Heart right ventricle (tissue), 16 donors: ENCODE measurements at regions not wholly inside any gene's neighbourhood (a gene's known extent, or its start where the extent isn't known, plus 50 kb on each side); places are given as distances from the start of the nearest gene placed in this dataset.

Experiments
- ATAC-seq, 8 donors: fragments of 200-7000 bp; cut with Tn5 transposase; one replicate each; pipeline ENCODE4 v1.9.1; 2020; ENCODE audit warnings: mild to moderate bottlenecking in 8 of 8, moderate library complexity in 8 of 8, moderate number of reproducible peaks in 1 of 8
- DNase-seq, 2 donors: peaks; one replicate each; pipeline ENCODE4 v3.0.0-alpha.2; 2020
- H3K27ac ChIP-seq, 10 donors: fragments of 200-600 bp; sonication (generic) in 2 of 10; one replicate each; pipeline versions ENCODE4 v1.5.0 to v1.8.0; 2020 to 2022; ENCODE audit warnings: mild to moderate bottlenecking in 3 of 10
- H3K27me3 ChIP-seq, 7 donors: fragments of 200-600 bp; one replicate each; pipeline ENCODE4 v1.8.0; 2021 to 2022; ENCODE audit warnings: mild to moderate bottlenecking in 2 of 7
- H3K36me3 ChIP-seq, 9 donors: fragments of 200-600 bp; sonication (generic) in 1 of 9; one replicate each; pipeline versions ENCODE4 v1.5.0 to v1.8.0; 2020 to 2022; ENCODE audit warnings: mild to moderate bottlenecking in 2 of 9
- H3K4me1 ChIP-seq, 9 donors: fragments of 200-600 bp; sonication (generic) in 1 of 9; one replicate each; pipeline versions ENCODE4 v1.5.0 to v1.8.0; 2020 to 2022; ENCODE audit warnings: mild to moderate bottlenecking in 4 of 9
- H3K4me3 ChIP-seq, 10 donors: fragments of 200-600 bp; sonication (generic) in 2 of 10; one replicate each; pipeline versions ENCODE4 v1.5.0 to v1.8.0; 2020 to 2022; ENCODE audit warnings: mild to moderate bottlenecking in 7 of 10, moderate library complexity in 2 of 10
- H3K9me3 ChIP-seq, 11 donors: fragments of 200-600 bp in 10 of 11; sonication (generic) in 2 of 11; one replicate each; pipeline versions ENCODE4 v1.5.0 to v1.8.0; 2013 to 2022; ENCODE audit warnings: mild to moderate bottlenecking in 2 of 11, control low read depth in 1 of 11, moderate library complexity in 1 of 11
- CTCF ChIP-seq, 9 donors: fragments of 200-600 bp; sonication (generic) in 2 of 9; IDR thresholded peaks; one replicate each; pipeline versions ENCODE4 v1.5.0 to v1.8.0; 2021 to 2022; ENCODE audit warnings: antibody characterized with exemption in 9 of 9, mild to moderate bottlenecking in 5 of 9, moderate library complexity in 1 of 9
- WGBS, 2 donors: extraction: QIAGEN DNeasy Blood & Tissue Kit; methylation state at CpG; one replicate each; pipeline ENCODE4 v1.1.7; 2013; ENCODE audit warnings: inconsistent platforms in 1 of 2; 5-methylcytosine and 5-hydroxymethylcytosine counted together
- intact Hi-C, 10 donors: fragments of 100-400 bp; cut with DNase I; formaldehyde crosslinking; loops; one replicate each; pipeline versions ENCODE4 v1.11.1 to v1.14.2; 2022
- donor health status: Arrhythmogenic right ventricular cardiomyopathy.
- donor health status: ischemic (EF 13 %, LVEDD 7.1; RV severe dilation, severe dysfunction).
- donor health status: healthy with polysubstance abuse.
- donor health status: DM: no; HTN: yes; CAD: no.
- donor health status: DM: no; HTN: no; CAD: no.
- donor health status: ischemic (EF 25% LVEDD 6.9; RV normal size, moderate dysfunction).
- donor health status: ischemic (EF 25% LVEDD 5.7; RV mildly dilated, moderate dysfunction).
- donor health status: healthy.
- donor health status: DM: yes; HTN: yes; CAD: no.
- donor health status: Ischemic cardiomyopathy.
- donor health status: ischemic (EF 35%, LVEDD 5.7; RV mildly dilated, moderate dysfunction).
- donor health status: nonischemic (EF 11% LVEDD 7.7; RV severe dilation, severe dysfunction).
- donor health status: DM: yes; HTN: yes; CAD: no.
- donor health status: PGD.
- donor health status: ischemic (EF 29% LVEDD 5.4; RV normal size, mild dysfunction).
- donor health status: nonischemic (EF 23%, LVEDD 6.1; RV moderate dilation, normal function).

GRCh38 chr16:50941681-50942080 is 199.8 kb downstream of the CYLD start:
- DNase-seq: no peak
- Histone ChIP-seq H3K4me1 (no peaks in the 10 kb centered on the region), H3K27ac (no peak overlapping the region), H3K4me3 (no peak overlapping the region), H3K36me3 (no peaks in the 10 kb centered on the region), H3K9me3 (no peaks in the 10 kb centered on the region), H3K27me3 (peaks cover 0 to 23% (median 0%) of the 10 kb centered on the region in 7 donors)
- intact Hi-C loops: no loop called here
- TF ChIP-seq CTCF (IDR thresholded peaks at IDR 0.05): no peak
- ATAC-seq: no peak
- WGBS, 2 donors: 32 to 37% methylated on average over 6 of the region's 6 CpGs

GRCh38 chr16:50940275-50940854 is 198.5 kb downstream of the CYLD start:
- no peak overlapping the region for H3K27ac ChIP-seq
- H3K4me3 ChIP-seq: no peak overlapping the region
- H3K27me3 ChIP-seq: peaks cover 0 to 26% (median 0%) of the 10 kb centered on the region in 7 donors
- ATAC-seq (no peak), DNase-seq (no peak)
- no peak for TF ChIP-seq CTCF (IDR thresholded peaks at IDR 0.05)
- no peaks in the 10 kb centered on the region for H3K9me3 ChIP-seq
- H3K4me1 ChIP-seq: no peaks in the 10 kb centered on the region
- H3K36me3 ChIP-seq: no peaks in the 10 kb centered on the region
- 51 to 58% methylated on average over 7 of the region's 7 CpGs for WGBS, 2 donors
- intact Hi-C loops: no loop called here

- no peak for TF ChIP-seq CTCF (IDR thresholded peaks at IDR 0.05)
- Histone ChIP-seq H3K9me3 (no peaks in the 10 kb centered on the region), H3K4me1 (no peaks in the 10 kb centered on the region), H3K27me3 (peaks cover 0 to 26% (median 0%) of the 10 kb centered on the region in 7 donors), H3K27ac (no peak overlapping the region), H3K36me3 (no peaks in the 10 kb centered on the region), H3K4me3 (no peak overlapping the region)
- DNase-seq (no peak), ATAC-seq (no peak)
- WGBS, 2 donors: 65 to 74% methylated on average over 2 of the region's 2 CpGs
- intact Hi-C loops: no loop called here
Measured at GRCh38 chr16:50939356-50939755, 197.5 kb downstream of the CYLD start.

- Histone ChIP-seq H3K4me3 (no peak overlapping the region), H3K9me3 (no peaks in the 10 kb centered on the region), H3K36me3 (no peaks in the 10 kb centered on the region), H3K27ac (no peak overlapping the region), H3K4me1 (no peaks in the 10 kb centered on the region), H3K27me3 (peaks cover 0 to 26% (median 0%) of the 10 kb centered on the region in 7 donors)
- intact Hi-C loops: no loop called here
- TF ChIP-seq CTCF (IDR thresholded peaks at IDR 0.05): no peak
- DNase-seq (no peak), ATAC-seq (no peak)
- 74 to 82% methylated on average over 11 of the region's 11 CpGs for WGBS, 2 donors
Measured at GRCh38 chr16:50938932-50939331, 197.0 kb downstream of the CYLD start.
